ENCODE measurements at regions not wholly inside any gene's neighbourhood (a gene's known extent, or its start where the extent isn't known, plus 50 kb on each side); places are given as distances from the start of the nearest gene placed in this dataset.

- Histone ChIP-seq H3K9me3 (no peaks in the 10 kb centered on the region), H3K4me3 (no peak overlapping the region), H3K27me3 (no peaks in the 10 kb centered on the region), H3K27ac (replicated peaks in 1 of 4) (peak overlapping the region; percentile 73 to 81 (median 78)), H3K36me3 (no peaks in the 10 kb centered on the region), H3K4me1 (peaks cover 10 to 60% (median 56%) of the 10 kb centered on the region in 4 donors)
- intact Hi-C loops (cut with DNase I): no loop called here
- no peak for TF ChIP-seq CTCF (IDR thresholded peaks at IDR 0.05)
- peak; percentile 56 to 60 for TF ChIP-seq POLR2AphosphoS5 (IDR thresholded peaks at IDR 0.05)
- DNase-seq (ENCODE audit: extremely low spot score): peak; percentile 94
- 30% methylated on average over 16 of the region's 17 CpGs for WGBS
Measured at GRCh38 chr11:10387206-10388083, 67.6 kb upstream of the AMPD3 start.

GRCh38 chr11:10388101-10388500 lies 67.0 kb upstream of the AMPD3 start:
- H3K9me3 ChIP-seq: no peaks in the 10 kb centered on the region
- no peak for TF ChIP-seq EP300 (IDR thresholded peaks at IDR 0.05)
- TF ChIP-seq POLR2A (IDR thresholded peaks at IDR 0.05; ENCODE audit: low read depth): no peak
- no peak for TF ChIP-seq CTCF (IDR thresholded peaks at IDR 0.05)
- no peak for TF ChIP-seq POLR2AphosphoS5 (IDR thresholded peaks at IDR 0.05)
- H3K4me3 ChIP-seq: no peak overlapping the region
- no peaks in the 10 kb centered on the region for H3K27me3 ChIP-seq
- H3K36me3 ChIP-seq: no peaks in the 10 kb centered on the region
- 56% methylated on average over 5 of the region's 5 CpGs for WGBS
- peaks cover 10 to 67% (median 63%) of the 10 kb centered on the region in 4 donors for H3K4me1 ChIP-seq
- DNase-seq (ENCODE audit: extremely low spot score): no peak
- H3K27ac ChIP-seq (replicated peaks in 1 of 4): peak overlapping the region; percentile 73 to 81 (median 78)
- intact Hi-C loops (cut with DNase I): no loop called here

- peak; percentile 92 for DNase-seq (ENCODE audit: extremely low spot score)
- peak overlapping the region; percentile 73 to 81 (median 78) for H3K27ac ChIP-seq (replicated peaks in 1 of 4)
Measured at GRCh38 chr11:10388574-10388973, 66.5 kb upstream of the AMPD3 start.

GRCh38 chr11:10390375-10390774 lies 64.7 kb upstream of the AMPD3 start:
- no peak for TF ChIP-seq POLR2A (IDR thresholded peaks at IDR 0.05; ENCODE audit: low read depth)
- no peak for TF ChIP-seq POLR2AphosphoS5 (IDR thresholded peaks at IDR 0.05)
- TF ChIP-seq EP300 (IDR thresholded peaks at IDR 0.05): no peak
- TF ChIP-seq CTCF (IDR thresholded peaks at IDR 0.05): no peak
- Histone ChIP-seq H3K4me1 (peaks cover 10 to 85% (median 78%) of the 10 kb centered on the region in 4 donors), H3K4me3 (no peak overlapping the region), H3K27ac (replicated peaks in 1 of 4) (no peak overlapping the region), H3K9me3 (no peaks in the 10 kb centered on the region), H3K27me3 (no peaks in the 10 kb centered on the region), H3K36me3 (no peaks in the 10 kb centered on the region)
- intact Hi-C loops (cut with DNase I): no loop called here
- no peak for DNase-seq (ENCODE audit: extremely low spot score)

More at GRCh38 chr11:10388574-10388973, 66.5 kb upstream of the AMPD3 start:
- H3K4me1 ChIP-seq: peaks cover 10 to 71% (median 66%) of the 10 kb centered on the region in 4 donors
- TF ChIP-seq POLR2AphosphoS5 (IDR thresholded peaks at IDR 0.05) (peak; percentile 11 to 44), CTCF (IDR thresholded peaks at IDR 0.05) (no peak)
- 31% methylated on average over 4 of the region's 5 CpGs for WGBS
- H3K9me3 ChIP-seq: no peaks in the 10 kb centered on the region
- H3K4me3 ChIP-seq: no peak overlapping the region
- H3K27me3 ChIP-seq: no peaks in the 10 kb centered on the region
- no peaks in the 10 kb centered on the region for H3K36me3 ChIP-seq
- intact Hi-C loops (cut with DNase I): no loop called here
